Kidney (tissue), 13 donors: ENCODE measurements at regions not wholly inside any gene's neighbourhood (a gene's known extent, or its start where the extent isn't known, plus 50 kb on each side); places are given as distances from the start of the nearest gene placed in this dataset.

Source experiments
- DNase-seq, 5 donors: peaks; one replicate each; pipeline ENCODE4 v3.0.0-alpha.2; 2013 to 2020
- FAIRE-seq: peaks from 2 replicates; lab custom pipeline; 2012; peaks lifted over from hg19 to GRCh38; lab: Jason Lieb, UNC
- H3K27ac ChIP-seq, 2 donors: one replicate each; pipeline ENCODE4 v1.7.0; 2013; ENCODE audit warnings: low read depth in 2 of 2, low read length in 2 of 2, inconsistent platforms in 1 of 2
- H3K27me3 ChIP-seq: one replicate; pipeline ENCODE4 v1.7.1; 2013; ENCODE audit warnings: low read length, inconsistent platforms; ENCODE audit not compliant: control insufficient read depth, insufficient read depth
- H3K36me3 ChIP-seq, 3 donors: one replicate each; pipeline versions ENCODE4 v1.7.0 to v1.7.1; 2013; ENCODE audit warnings: low read length in 3 of 3, control low read depth in 1 of 3, inconsistent platforms in 1 of 3; ENCODE audit not compliant: insufficient read depth in 3 of 3, control insufficient read depth in 2 of 3
- H3K4me1 ChIP-seq, 3 donors: one replicate each; pipeline versions ENCODE4 v1.7.0 to v1.7.1; 2013; ENCODE audit warnings: low read length in 3 of 3, inconsistent platforms in 1 of 3, low read depth in 1 of 3; ENCODE audit not compliant: control insufficient read depth in 2 of 3, insufficient read depth in 2 of 3
- H3K4me3 ChIP-seq, 3 donors: one replicate each; pipeline versions ENCODE4 v1.7.0 to v1.8.1; 2013; ENCODE audit warnings: low read length in 3 of 3, control low read depth in 1 of 3, inconsistent platforms in 1 of 3
- H3K9ac ChIP-seq, 3 donors: one replicate each; pipeline versions ENCODE4 v1.7.0 to v1.7.1; 2013; ENCODE audit warnings: low read length in 3 of 3, control low read depth in 1 of 3, inconsistent platforms in 1 of 3
- H3K9me3 ChIP-seq, 3 donors: one replicate each; pipeline versions ENCODE4 v1.7.0 to v1.7.1; 2013; ENCODE audit warnings: low read length in 3 of 3, control low read depth in 1 of 3, inconsistent platforms in 1 of 3; ENCODE audit not compliant: control insufficient read depth in 2 of 3, insufficient read depth in 1 of 3
- CTCF ChIP-seq: IDR thresholded peaks from 3 replicates; pipeline ENCODE4 v1.5.1; 2012; ENCODE audit warnings: mild to moderate bottlenecking, moderate library complexity, borderline replicate concordance; ENCODE audit not compliant: insufficient read depth; ENCODE audit errors: extremely low read depth
- intact Hi-C: fragments of 100-400 bp; cut with DNase I; formaldehyde crosslinking; loops from one replicate; pipeline ENCODE4 v1.11.1; 2022
- donor health status: control.
- donor health status: control.
- donor health status: control.
- donor health status: control.
- donor health status: control.
- donor health status: DM: yes; HTN: yes; CAD: no.
- donor health status: Normal renal cell carcinoma (clear cell type).

- intact Hi-C loops = no loop called here
- Histone ChIP-seq H3K27ac (peak overlapping the region in 1 of 2 donors; percentile 23), H3K4me1 (no peaks in the 10 kb centered on the region), H3K9me3 (no peaks in the 10 kb centered on the region), H3K4me3 (no peak overlapping the region), H3K27me3 (no peaks in the 10 kb centered on the region), H3K36me3 (no peaks in the 10 kb centered on the region), H3K9ac (no peak overlapping the region)
- DNase-seq = peak in 1 of 5 donors; percentile 48
- no peak for FAIRE-seq
- TF ChIP-seq CTCF = no peak
These were observed 912.7 kb upstream of the NR2F2 start for GRCh38 chr15:95417761-95418160.

GRCh38 chr15:95422255-95422654 is 908.2 kb upstream of the NR2F2 start:
- Histone ChIP-seq H3K9me3 (no peaks in the 10 kb centered on the region), H3K4me1 (no peaks in the 10 kb centered on the region), H3K36me3 (no peaks in the 10 kb centered on the region), H3K27ac (no peak overlapping the region), H3K9ac (no peak overlapping the region), H3K4me3 (no peak overlapping the region), H3K27me3 (no peaks in the 10 kb centered on the region)
- TF ChIP-seq CTCF = no peak
- DNase-seq (no peak), FAIRE-seq (no peak)
- intact Hi-C loops = no loop called here

GRCh38 chr15:95425859-95426258 is 904.6 kb upstream of the NR2F2 start:
- no peaks in the 10 kb centered on the region for H3K27me3 ChIP-seq
- no peaks in the 10 kb centered on the region for H3K36me3 ChIP-seq
- H3K9ac ChIP-seq = no peak overlapping the region
- no peak overlapping the region for H3K27ac ChIP-seq
- intact Hi-C loops = no loop called here
- no peak for DNase-seq
- H3K4me1 ChIP-seq = no peaks in the 10 kb centered on the region
- no peaks in the 10 kb centered on the region for H3K9me3 ChIP-seq
- FAIRE-seq = no peak
- H3K4me3 ChIP-seq = no peak overlapping the region
- no peak for TF ChIP-seq CTCF

- H3K36me3 ChIP-seq = no peaks in the 10 kb centered on the region
- H3K4me1 ChIP-seq = no peaks in the 10 kb centered on the region
- intact Hi-C loops = no loop called here
- H3K4me3 ChIP-seq = no peak overlapping the region
- no peak for FAIRE-seq
- DNase-seq = no peak
- no peaks in the 10 kb centered on the region for H3K27me3 ChIP-seq
- H3K27ac ChIP-seq = no peak overlapping the region
- TF ChIP-seq CTCF = no peak
- H3K9me3 ChIP-seq = no peaks in the 10 kb centered on the region
- H3K9ac ChIP-seq = no peak overlapping the region
These were observed 901.2 kb upstream of the NR2F2 start for GRCh38 chr15:95429345-95429744.
